ENCODE measurements at regions not wholly inside any gene's neighbourhood (a gene's known extent, or its start where the extent isn't known, plus 50 kb on each side); places are given as distances from the start of the nearest gene placed in this dataset.
"Not testable (repeated sequence)": the region's sequence is repeated elsewhere in the genome, so short reads cannot be mapped to it uniquely, and the experiment has no call there.

- H3K36me3 Mint-ChIP-seq (ENCODE audit: low read depth): no peaks in the 10 kb centered on the region
- no peak overlapping the region for H3K4me3 Mint-ChIP-seq
- no peak for TF ChIP-seq CTCF (conservative IDR thresholded peaks at IDR 0.05)
- peaks cover 62% of the 10 kb centered on the region for H3K9me3 Mint-ChIP-seq
- no peaks in the 10 kb centered on the region for H3K27me3 Mint-ChIP-seq (ENCODE audit: insufficient read depth)
- H3K27ac ChIP-seq (ENCODE audit: low read depth, low read length): no peak overlapping the region
- 91% methylated on average over 1 of the region's 1 CpG; no CpG with 5 or more reads in 1 of the 2 experiments for WGBS, 2 experiments (ENCODE audit: insufficient coverage in 1 of 2, insufficient read length in 1 of 2)
- no peak for DNase-seq
- no peaks in the 10 kb centered on the region for H3K27me3 ChIP-seq (ENCODE audit: control insufficient read depth, insufficient read depth, low read length, poor library complexity, severe bottlenecking)
- H3K9me3 ChIP-seq (ENCODE audit: control insufficient read depth, low read length): no peaks in the 10 kb centered on the region
- no peak overlapping the region for H3K9ac ChIP-seq (ENCODE audit: extremely low read depth, low read length, poor library complexity, severe bottlenecking)
- no peaks in the 10 kb centered on the region for H3K4me1 ChIP-seq (ENCODE audit: control insufficient read depth, insufficient read depth, low read length)
- no peak overlapping the region for H3K27ac Mint-ChIP-seq
- peaks cover 5% of the 10 kb centered on the region for H3K4me1 Mint-ChIP-seq
- H3K36me3 ChIP-seq (ENCODE audit: control insufficient read depth, insufficient read depth, low read length): no peaks in the 10 kb centered on the region
- no peak overlapping the region for H3K4me3 ChIP-seq (ENCODE audit: low read length)
These were observed 335.1 kb upstream of the API5 start for GRCh38 chr11:42976636-42977217.

- Mint-ChIP-seq H3K36me3 (ENCODE audit: low read depth) (no peaks in the 10 kb centered on the region), H3K4me1 (no peaks in the 10 kb centered on the region), H3K27me3 (ENCODE audit: insufficient read depth) (no peaks in the 10 kb centered on the region), H3K4me3 (no peak overlapping the region), H3K27ac (no peak overlapping the region), H3K9me3 (peaks cover 41% of the 10 kb centered on the region)
- DNase-seq: no peak
- H3K4me3 ChIP-seq (ENCODE audit: low read length): no peak overlapping the region
- no peaks in the 10 kb centered on the region for H3K36me3 ChIP-seq (ENCODE audit: control insufficient read depth, insufficient read depth, low read length)
- TF ChIP-seq CTCF (conservative IDR thresholded peaks at IDR 0.05): no peak
- no peak overlapping the region for H3K9ac ChIP-seq (ENCODE audit: extremely low read depth, low read length, poor library complexity, severe bottlenecking)
- no peaks in the 10 kb centered on the region for H3K27me3 ChIP-seq (ENCODE audit: control insufficient read depth, insufficient read depth, low read length, poor library complexity, severe bottlenecking)
- H3K9me3 ChIP-seq (ENCODE audit: control insufficient read depth, low read length): no peaks in the 10 kb centered on the region
- H3K4me1 ChIP-seq (ENCODE audit: control insufficient read depth, insufficient read depth, low read length): no peaks in the 10 kb centered on the region
- no peak overlapping the region for H3K27ac ChIP-seq (ENCODE audit: low read depth, low read length)
- 100% methylated on average over 1 of the region's 2 CpGs; no CpG with 5 or more reads in 1 of the 2 experiments for whole genome bisulfite sequencing, 2 experiments (ENCODE audit: insufficient coverage in 1 of 2, insufficient read length in 1 of 2)
These were observed 319.2 kb upstream of the API5 start for GRCh38 chr11:42992594-42992993.

- no peaks in the 10 kb centered on the region for H3K27me3 ChIP-seq (ENCODE audit: control insufficient read depth, insufficient read depth, low read length, poor library complexity, severe bottlenecking)
- Mint-ChIP-seq H3K36me3 (ENCODE audit: low read depth) (no peaks in the 10 kb centered on the region), H3K4me3 (no peak overlapping the region)
These were observed 315.1 kb upstream of the API5 start for GRCh38 chr11:42996421-42997307.

GRCh38 chr11:43004879-43005278 lies 306.9 kb upstream of the API5 start:
- not testable (repeated sequence) for H3K27me3 Mint-ChIP-seq (ENCODE audit: insufficient read depth); H3K4me1 ChIP-seq (ENCODE audit: control insufficient read depth, insufficient read depth, low read length); H3K9ac ChIP-seq (ENCODE audit: extremely low read depth, low read length, poor library complexity, severe bottlenecking); H3K36me3 Mint-ChIP-seq (ENCODE audit: low read depth); H3K4me3 Mint-ChIP-seq; H3K27ac Mint-ChIP-seq; H3K27me3 ChIP-seq (ENCODE audit: control insufficient read depth, insufficient read depth, low read length, poor library complexity, severe bottlenecking); H3K36me3 ChIP-seq (ENCODE audit: control insufficient read depth, insufficient read depth, low read length); DNase-seq; H3K4me1 Mint-ChIP-seq; H3K4me3 ChIP-seq (ENCODE audit: low read length); H3K27ac ChIP-seq (ENCODE audit: low read depth, low read length)
- H3K9me3 ChIP-seq (ENCODE audit: control insufficient read depth, low read length): peaks cover 11% of the 10 kb centered on the region
- 92 to 94% methylated on average over 3 to 10 of the region's 10 CpGs for WGBS, 2 experiments (ENCODE audit: insufficient coverage in 1 of 2, insufficient read length in 1 of 2)
- peaks cover 65% of the 10 kb centered on the region for H3K9me3 Mint-ChIP-seq

More at GRCh38 chr11:42996421-42997307, 315.1 kb upstream of the API5 start:
- 82 to 93% methylated on average over 7 to 9 of the region's 9 CpGs for WGBS, 2 experiments (ENCODE audit: insufficient coverage in 1 of 2, insufficient read length in 1 of 2)
- Histone ChIP-seq H3K4me3 (ENCODE audit: low read length) (no peak overlapping the region), H3K27ac (ENCODE audit: low read depth, low read length) (no peak overlapping the region), H3K4me1 (ENCODE audit: control insufficient read depth, insufficient read depth, low read length) (no peaks in the 10 kb centered on the region), H3K36me3 (ENCODE audit: control insufficient read depth, insufficient read depth, low read length) (no peaks in the 10 kb centered on the region), H3K9me3 (ENCODE audit: control insufficient read depth, low read length) (no peaks in the 10 kb centered on the region), H3K9ac (ENCODE audit: extremely low read depth, low read length, poor library complexity, severe bottlenecking) (no peak overlapping the region)
- Mint-ChIP-seq H3K9me3 (peaks cover 28% of the 10 kb centered on the region), H3K27ac (no peak overlapping the region), H3K27me3 (ENCODE audit: insufficient read depth) (no peaks in the 10 kb centered on the region), H3K4me1 (no peaks in the 10 kb centered on the region)
- TF ChIP-seq CTCF (conservative IDR thresholded peaks at IDR 0.05): no peak
- DNase-seq: no peak
